Neural cell (in vitro differentiated cells): ENCODE measurements at regions not wholly inside any gene's neighbourhood (a gene's known extent, or its start where the extent isn't known, plus 50 kb on each side); places are given as distances from the start of the nearest gene placed in this dataset.

Experiments used
- H2AFZ ChIP-seq: fragments of 200-600, 300-800 bp; sonication (generic), shearing (Covaris generic); 2 replicates; pipeline ENCODE4 v1.6.0; 2014; ENCODE audit warnings: low read depth, mild to moderate bottlenecking, antibody characterized with exemption, low read length, moderate library complexity
- H3F3A ChIP-seq: fragments of 200-600 bp; shearing (Covaris generic); 2 replicates; pipeline ENCODE4 v1.6.1; 2016; ENCODE audit warnings: mild to moderate bottlenecking, moderate library complexity, mixed read lengths, antibody characterized with exemption, low read length; ENCODE audit not compliant: insufficient read depth, poor library complexity, severe bottlenecking
- H3K27ac ChIP-seq: fragments of 200-600, 300-800 bp; sonication (generic), shearing (Covaris generic); 2 replicates; pipeline ENCODE4 v1.5.1; 2014; ENCODE audit warnings: mild to moderate bottlenecking, low read length, moderate library complexity
- H3K27me3 ChIP-seq: fragments of 300-800, 200-600 bp; sonication (generic), shearing (Covaris generic); 2 replicates; pipeline ENCODE4 v1.6.0; 2014; ENCODE audit warnings: mild to moderate bottlenecking, low read depth, low read length, moderate library complexity; ENCODE audit not compliant: insufficient read depth
- H3K36me3 ChIP-seq: fragments of 300-800, 200-600 bp; sonication (generic), shearing (Covaris generic); 2 replicates; pipeline ENCODE4 v1.5.1; 2014; ENCODE audit warnings: mild to moderate bottlenecking, antibody characterized with exemption, low read length, moderate library complexity; ENCODE audit not compliant: insufficient read depth
- H3K4me2 ChIP-seq: fragments of 300-800, 200-600 bp; sonication (generic), shearing (Covaris generic); 2 replicates; pipeline ENCODE4 v1.6.0; 2014; ENCODE audit warnings: mild to moderate bottlenecking, low read length
- H3K4me3 ChIP-seq: fragments of 300-800, 200-600 bp; sonication (generic), shearing (Covaris generic); 2 replicates; pipeline ENCODE4 v1.5.1; 2014; ENCODE audit warnings: mild to moderate bottlenecking, low read length, moderate library complexity
- H3K79me2 ChIP-seq: fragments of 200-600 bp; shearing (Covaris generic); replicated peaks from 2 replicates; pipeline ENCODE4 v1.6.0; 2014; ENCODE audit warnings: mild to moderate bottlenecking, low read length, moderate library complexity; ENCODE audit not compliant: insufficient read depth
- H3K9ac ChIP-seq: fragments of 300-800, 200-600 bp; sonication (generic), shearing (Covaris generic); 2 replicates; pipeline ENCODE4 v1.6.1; 2016; ENCODE audit warnings: mild to moderate bottlenecking, low read length, mixed read lengths
- H3K9me2 ChIP-seq: fragments of 200-600 bp; shearing (Covaris generic); 2 replicates; pipeline ENCODE4 v1.6.1; 2016; ENCODE audit warnings: mild to moderate bottlenecking, low read length, mixed read lengths; ENCODE audit not compliant: insufficient read depth
- H3K9me3 ChIP-seq: fragments of 200-600, 300-800 bp; sonication (generic), shearing (Covaris generic); 2 replicates; pipeline ENCODE4 v1.6.1; 2016; ENCODE audit warnings: mild to moderate bottlenecking, mixed run types, low read length, moderate library complexity, mixed read lengths
- H4K20me1 ChIP-seq: fragments of 200-600 bp; shearing (Covaris generic); 2 replicates; pipeline ENCODE4 v1.6.1; 2016; ENCODE audit warnings: mild to moderate bottlenecking, mixed run types; ENCODE audit not compliant: insufficient read depth
- CTCF ChIP-seq: fragments of 450-650 bp; IDR thresholded peaks from 2 replicates; pipeline ENCODE4 v1.5.1; 2014; ENCODE audit warnings: antibody characterized with exemption, mild to moderate bottlenecking, moderate library complexity; ENCODE audit not compliant: poor library complexity, severe bottlenecking
- EP300 ChIP-seq: fragments of 450-650 bp; conservative IDR thresholded peaks from 2 replicates; pipeline ENCODE4 v1.6.1; 2014; ENCODE audit warnings: antibody characterized with exemption, mild to moderate bottlenecking, moderate library complexity; ENCODE audit not compliant: poor library complexity, severe bottlenecking
- EZH2 ChIP-seq: fragments of 200-600, 300-800 bp; shearing (Covaris generic), sonication (generic); IDR thresholded peaks from 2 replicates; pipeline ENCODE4 v1.6.1; 2014; ENCODE audit warnings: antibody characterized with exemption, low read length, borderline replicate concordance, mild to moderate bottlenecking; ENCODE audit not compliant: insufficient read depth, poor library complexity, severe bottlenecking
- MXI1 ChIP-seq: fragments of 450-650 bp; conservative IDR thresholded peaks from 2 replicates; pipeline ENCODE4 v1.6.1; 2014; ENCODE audit warnings: antibody characterized with exemption, mild to moderate bottlenecking; ENCODE audit not compliant: poor library complexity, severe bottlenecking
- POLR2AphosphoS5 ChIP-seq: IDR thresholded peaks from 2 replicates; pipeline ENCODE4 v1.6.1; 2012
- RAD21 ChIP-seq: fragments of 450-650 bp; conservative IDR thresholded peaks from 2 replicates; pipeline ENCODE4 v1.6.1; 2014; ENCODE audit warnings: antibody characterized with exemption, mild to moderate bottlenecking, moderate library complexity
- REST ChIP-seq: IDR thresholded peaks from 2 replicates; pipeline ENCODE4 v1.6.1; 2012; ENCODE audit warnings: borderline replicate concordance
- SMC3 ChIP-seq: fragments of 450-650 bp; conservative IDR thresholded peaks from 2 replicates; pipeline ENCODE4 v1.6.1; 2014; ENCODE audit warnings: antibody characterized with exemption, mild to moderate bottlenecking, moderate library complexity; ENCODE audit not compliant: poor library complexity
- TAF1 ChIP-seq: IDR thresholded peaks from 2 replicates; pipeline ENCODE4 v1.6.1; 2012; ENCODE audit warnings: low read depth

- Histone ChIP-seq H3F3A (no peaks in the 10 kb centered on the region), H2AFZ (no peak overlapping the region), H3K36me3 (no peaks in the 10 kb centered on the region), H3K4me3 (no peak overlapping the region), H4K20me1 (no peaks in the 10 kb centered on the region), H3K4me2 (no peak overlapping the region), H3K9me2 (no peaks in the 10 kb centered on the region), H3K9me3 (no peaks in the 10 kb centered on the region), H3K79me2 (no peaks in the 10 kb centered on the region), H3K27me3 (no peaks in the 10 kb centered on the region), H3K9ac (no peak overlapping the region), H3K27ac (no peak overlapping the region)
- TF ChIP-seq SMC3, result no peak
- no peak for TF ChIP-seq EZH2
- no peak for TF ChIP-seq RAD21
- no peak for TF ChIP-seq CTCF
- TF ChIP-seq EP300, result no peak
- TF ChIP-seq POLR2AphosphoS5, result no peak
- TF ChIP-seq TAF1, result no peak
- TF ChIP-seq REST, result no peak
Observed at GRCh38 chr5:4703931-4704458, 436.1 kb upstream of the ADAMTS16 start.

- no peaks in the 10 kb centered on the region for H3K9me2 ChIP-seq
- H3K36me3 ChIP-seq, result no peaks in the 10 kb centered on the region
- H3K79me2 ChIP-seq, result no peaks in the 10 kb centered on the region
- no peak overlapping the region for H3K4me2 ChIP-seq
- H2AFZ ChIP-seq, result no peak overlapping the region
- H3K27me3 ChIP-seq, result no peaks in the 10 kb centered on the region
- H3F3A ChIP-seq, result no peaks in the 10 kb centered on the region
- TF ChIP-seq MXI1 (no peak), RAD21 (no peak), POLR2AphosphoS5 (no peak), SMC3 (no peak), EP300 (no peak), CTCF (no peak), TAF1 (no peak), REST (no peak)
- no peaks in the 10 kb centered on the region for H4K20me1 ChIP-seq
- no peak overlapping the region for H3K27ac ChIP-seq
- no peaks in the 10 kb centered on the region for H3K9me3 ChIP-seq
- no peak overlapping the region for H3K9ac ChIP-seq
- no peak overlapping the region for H3K4me3 ChIP-seq
Observed at GRCh38 chr5:4704951-4705350, 435.2 kb upstream of the ADAMTS16 start.
